HG03039 (cell line): ENCODE measurements at regions not wholly inside any gene's neighbourhood (a gene's known extent, or its start where the extent isn't known, plus 50 kb on each side); places are given as distances from the start of the nearest gene placed in this dataset.
"Not testable (repeated sequence)": the region's sequence is repeated elsewhere in the genome, so short reads cannot be mapped to it uniquely, and the experiment has no call there.

ENCODE experiments used
- ATAC-seq: cut with Tn5 transposase; IDR thresholded peaks from one replicate; pipeline ENCODE4 v1.9.1; 2021; ENCODE audit warnings: mild to moderate bottlenecking, moderate library complexity; ENCODE audit not compliant: unreplicated experiment

DNA sequence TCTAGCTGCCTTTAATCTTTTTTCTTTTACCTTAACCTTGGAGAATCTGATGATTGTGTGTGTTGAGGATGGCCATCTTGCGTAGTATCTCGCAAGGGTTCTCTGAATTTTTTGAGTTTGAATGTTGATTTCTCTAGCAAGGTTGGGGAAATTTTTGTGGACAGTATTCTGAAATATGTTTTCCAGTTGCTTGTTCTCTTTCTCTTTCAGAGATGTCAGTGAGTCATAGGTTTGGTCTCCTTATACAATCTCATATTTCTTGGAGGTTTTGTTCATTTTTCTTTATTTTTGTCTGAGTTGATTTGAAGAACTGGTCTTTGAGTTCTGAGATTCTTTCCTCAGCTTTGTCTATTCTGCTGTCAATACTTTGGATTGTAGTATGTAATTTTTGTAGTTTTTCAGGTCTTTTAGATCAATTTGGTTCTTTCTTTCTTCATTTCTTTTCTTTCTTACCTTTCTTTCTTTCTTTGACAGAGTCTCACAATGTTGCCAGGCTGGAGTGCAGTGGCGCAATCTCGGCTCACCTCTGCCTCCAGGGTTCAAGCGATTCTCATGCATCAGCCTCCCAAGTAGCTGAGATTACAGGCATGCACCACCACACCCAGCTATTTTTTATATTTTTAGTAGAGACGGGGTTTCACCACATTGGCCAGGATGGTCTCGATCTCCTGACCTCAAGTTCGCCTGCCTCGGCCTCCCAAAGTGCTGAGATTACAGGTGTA is 366.4 kb upstream of the RASGRP1 start:
- no peak for ATAC-seq

GRCh38 chr15:38941399-38941953 is 376.9 kb upstream of the RASGRP1 start:
- ATAC-seq, result no peak

GRCh38 chr15:38944536-38944935 is 379.9 kb upstream of the RASGRP1 start:
- no peak for ATAC-seq

DNA sequence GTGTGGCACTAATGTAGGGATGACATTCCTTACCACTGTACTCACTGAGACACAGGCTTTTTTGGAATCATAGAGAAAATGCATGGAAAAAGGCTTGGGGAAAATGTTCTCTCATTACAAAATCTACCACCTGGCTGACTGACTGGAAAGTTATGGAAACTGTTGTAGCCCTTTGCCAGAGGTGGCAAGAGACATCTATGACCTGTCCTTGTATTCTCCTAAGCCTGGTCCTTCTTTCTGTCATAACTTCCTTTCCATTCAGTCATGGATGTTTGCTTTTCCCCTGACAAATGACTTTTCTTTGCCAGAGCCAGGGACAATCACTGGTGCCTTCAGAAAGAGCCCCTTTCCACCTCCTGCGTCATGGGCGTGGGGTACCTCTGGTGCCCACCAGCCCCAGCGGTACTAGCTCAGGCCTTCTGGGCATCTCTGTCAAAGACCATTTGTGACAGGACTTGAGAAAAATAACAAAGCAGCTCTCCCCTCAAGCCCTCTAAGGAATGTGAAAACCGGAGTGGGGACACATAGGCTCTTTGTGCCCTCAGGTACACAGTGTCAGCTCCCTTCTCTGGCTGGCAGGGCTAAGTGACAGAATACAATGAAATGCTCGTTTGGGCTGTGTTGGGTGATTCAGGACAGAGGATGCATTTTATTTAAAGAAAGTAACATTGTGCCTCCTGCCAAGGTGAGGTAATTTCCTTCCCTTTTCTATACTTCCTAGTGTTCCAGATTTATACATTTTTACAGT is 381.1 kb upstream of the RASGRP1 start:
- no peak for ATAC-seq

DNA sequence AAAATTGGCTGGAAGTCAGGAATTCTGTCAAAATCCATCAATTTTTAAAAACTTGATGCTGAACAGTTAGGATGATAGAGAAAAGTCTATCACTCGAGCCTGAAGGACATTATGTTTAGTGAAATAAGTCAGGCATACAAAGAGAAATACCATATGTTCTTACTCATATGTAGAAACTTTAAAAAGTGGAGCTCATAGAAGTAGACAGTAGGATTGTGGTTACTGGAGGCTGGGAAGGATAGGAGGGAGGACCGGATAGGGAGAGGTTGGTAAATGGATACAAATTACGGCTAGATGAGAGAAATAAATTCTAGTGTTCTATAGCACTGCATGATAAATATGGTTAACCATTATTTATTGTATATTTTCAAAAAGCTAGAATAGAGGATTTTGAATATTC is 389.5 kb upstream of the RASGRP1 start:
- no peak for ATAC-seq

DNA sequence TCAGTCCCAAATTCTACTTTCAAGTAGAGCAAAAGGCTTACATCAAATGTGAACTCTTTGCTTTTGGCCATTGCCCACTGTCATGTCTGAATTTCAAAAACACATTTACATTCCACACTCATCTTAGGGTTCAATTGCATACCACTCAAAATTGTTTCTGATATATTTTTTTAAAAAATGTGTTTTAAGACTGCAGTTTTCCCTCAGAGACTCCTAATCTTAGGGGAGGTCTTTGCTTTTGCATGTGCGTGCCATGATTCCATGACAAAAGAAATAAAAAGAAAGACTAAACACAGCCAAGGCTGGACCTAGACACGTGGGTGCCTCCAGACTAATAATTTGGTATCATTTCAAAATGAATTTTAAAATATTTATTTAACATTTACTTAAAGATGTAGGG is 396.8 kb upstream of the RASGRP1 start:
- no peak for ATAC-seq

DNA sequence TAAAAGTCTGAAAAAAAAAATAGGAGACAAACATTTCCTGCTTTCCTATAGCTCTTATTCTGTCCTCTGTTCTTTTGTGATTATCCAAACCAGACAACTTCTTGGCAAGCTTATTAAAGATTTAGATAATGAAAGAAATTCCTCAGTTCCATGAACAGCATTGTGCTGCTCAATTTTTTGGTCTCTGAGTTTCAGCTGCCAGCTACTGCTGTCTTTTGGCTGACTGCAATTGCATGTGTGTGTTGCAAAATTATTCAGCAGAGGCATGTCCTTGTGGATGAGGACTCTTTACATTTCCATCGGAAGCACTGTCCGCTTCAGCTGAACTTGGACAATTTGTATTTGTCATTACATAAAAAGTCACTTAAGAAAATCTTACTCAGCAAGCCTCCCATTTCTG is 397.3 kb upstream of the RASGRP1 start:
- ATAC-seq, result no peak

DNA sequence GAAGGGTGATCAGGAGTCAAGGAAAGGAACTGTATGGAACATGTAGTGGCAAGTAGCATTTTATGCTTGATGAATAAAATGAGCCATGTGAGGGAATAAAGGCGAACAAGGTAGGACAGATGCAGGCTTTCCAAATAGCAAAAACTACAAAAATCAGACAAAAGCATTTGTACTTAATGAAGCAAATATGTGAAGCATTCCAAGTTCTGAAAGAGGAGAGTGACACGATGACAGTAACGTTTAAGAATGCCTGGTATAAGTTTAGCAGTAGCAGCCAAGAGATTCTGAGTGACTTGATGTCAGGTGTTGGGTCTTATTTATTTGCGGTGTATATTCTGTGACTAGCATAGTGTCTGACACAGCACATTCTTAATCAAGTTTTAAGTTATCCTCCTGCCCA is 408.2 kb upstream of the RASGRP1 start:
- no peak for ATAC-seq

DNA sequence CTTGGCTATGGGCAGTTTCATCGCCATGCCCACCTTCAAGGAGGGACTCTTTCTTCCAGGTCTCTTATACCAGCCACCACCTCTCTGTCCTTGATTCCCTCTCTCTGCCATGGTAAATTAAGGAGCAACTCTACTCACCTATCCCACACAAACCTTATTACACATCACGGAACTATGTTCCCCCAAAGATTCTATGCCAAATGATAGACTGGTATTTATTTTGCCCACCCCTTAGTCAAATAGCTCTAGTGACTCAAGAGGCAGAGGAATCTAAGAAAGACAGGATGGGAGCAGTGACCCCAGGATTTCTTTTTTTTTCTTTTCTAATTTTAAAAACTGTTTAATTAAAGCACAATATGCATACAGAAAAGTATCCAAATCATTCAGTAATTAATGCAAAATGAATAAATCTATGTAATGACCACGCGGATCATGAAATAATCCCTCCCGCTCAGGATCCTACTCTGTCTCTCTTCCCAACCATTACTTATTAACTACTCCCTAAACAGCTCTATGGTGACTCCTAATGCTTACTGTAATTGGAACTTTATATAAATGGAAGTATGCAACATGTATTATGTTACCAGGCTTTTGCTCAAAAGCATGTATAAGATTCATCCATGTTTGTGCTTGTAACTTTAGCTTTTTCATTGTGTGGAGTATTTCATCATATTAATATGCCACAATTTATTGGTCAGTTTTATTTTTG is 410.8 kb upstream of the RASGRP1 start:
- ATAC-seq, result no peak

GRCh38 chr15:38991126-38991525 is 426.5 kb upstream of the RASGRP1 start:
- ATAC-seq, result no peak

DNA sequence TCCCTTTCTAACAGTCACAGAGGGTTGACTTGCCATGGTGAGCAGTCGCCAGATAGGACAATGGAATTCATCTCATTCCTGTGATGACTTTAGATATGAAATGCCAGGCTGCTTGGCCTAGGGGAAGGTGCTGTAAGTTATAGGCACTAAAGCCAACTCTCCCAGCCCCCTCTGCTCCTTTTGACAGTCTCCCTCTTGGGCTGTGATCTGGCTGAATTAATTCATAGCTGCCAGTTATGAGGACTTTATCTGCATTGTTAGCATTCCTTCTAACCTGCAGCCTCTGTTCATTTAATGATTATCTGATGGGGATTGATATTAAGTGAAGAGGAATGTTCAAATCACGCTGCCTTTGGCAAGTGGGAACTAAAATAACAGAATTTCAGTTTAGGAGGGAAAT is 427.1 kb upstream of the RASGRP1 start:
- no peak for ATAC-seq

GRCh38 chr15:38992506-38992905 is 427.9 kb upstream of the RASGRP1 start:
- no peak for ATAC-seq

GRCh38 chr15:38992930-38993329 is 428.3 kb upstream of the RASGRP1 start:
- ATAC-seq, result no peak

- ATAC-seq, result no peak
These were observed 429.7 kb upstream of the RASGRP1 start for GRCh38 chr15:38994310-38994709.

GRCh38 chr15:38996111-38996631 is 431.6 kb upstream of the RASGRP1 start:
- no peak for ATAC-seq

GRCh38 chr15:38997841-38998240 is 433.2 kb upstream of the RASGRP1 start:
- ATAC-seq, result no peak

DNA sequence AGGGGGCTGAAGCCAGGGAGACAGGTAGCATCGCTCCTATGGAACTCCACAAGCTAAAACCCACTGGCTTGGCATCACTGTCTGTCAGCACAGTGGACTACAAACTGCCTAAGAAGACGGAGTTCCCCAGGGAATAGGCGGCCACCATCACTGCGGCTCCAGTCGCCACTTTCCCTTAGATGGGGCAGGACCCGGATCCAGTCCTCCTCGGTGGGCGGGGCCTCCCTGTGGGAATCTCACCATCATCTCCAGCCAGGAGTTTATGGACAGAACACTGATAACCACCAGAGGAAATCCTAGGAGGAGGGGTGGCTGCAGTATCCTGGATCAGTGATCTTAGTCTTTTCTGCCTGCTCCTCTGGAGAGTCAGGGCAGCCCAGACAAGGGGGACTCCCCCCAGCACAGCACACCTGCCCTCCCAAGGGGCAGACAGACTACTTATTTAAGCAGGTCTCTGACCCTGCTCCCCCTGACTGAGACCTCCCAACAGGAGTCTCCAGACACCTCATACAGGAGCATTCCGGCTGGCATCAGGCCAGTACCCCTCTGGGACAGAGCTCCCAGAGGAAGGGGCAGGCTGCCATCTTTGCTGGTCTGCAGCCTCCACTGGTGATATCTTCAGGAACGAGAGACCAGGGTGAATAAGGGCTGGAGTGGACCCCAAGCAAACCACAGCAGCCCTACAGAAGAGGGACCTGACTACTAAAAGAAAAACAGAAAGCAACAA is 435.6 kb upstream of the RASGRP1 start:
- no peak for ATAC-seq

DNA sequence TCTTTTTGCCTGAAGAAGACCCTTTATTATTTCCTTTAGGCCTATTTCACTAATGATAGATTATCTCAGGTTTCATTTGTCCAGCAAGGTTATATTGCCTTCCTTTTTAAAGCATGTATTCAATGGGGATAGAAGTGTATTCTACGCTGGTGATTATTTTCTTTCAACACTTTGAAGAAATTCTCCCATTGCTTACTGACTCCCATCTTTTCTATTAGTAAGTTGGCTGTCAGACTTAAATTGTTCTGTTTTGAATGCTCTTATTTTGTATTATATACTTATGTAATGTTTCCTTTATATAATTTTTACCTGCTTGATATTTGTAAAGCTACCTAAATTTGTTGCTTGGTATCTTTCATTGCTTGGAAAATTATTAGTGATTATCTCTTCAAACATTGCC is 445.1 kb upstream of the RASGRP1 start:
- ATAC-seq, result no peak

DNA sequence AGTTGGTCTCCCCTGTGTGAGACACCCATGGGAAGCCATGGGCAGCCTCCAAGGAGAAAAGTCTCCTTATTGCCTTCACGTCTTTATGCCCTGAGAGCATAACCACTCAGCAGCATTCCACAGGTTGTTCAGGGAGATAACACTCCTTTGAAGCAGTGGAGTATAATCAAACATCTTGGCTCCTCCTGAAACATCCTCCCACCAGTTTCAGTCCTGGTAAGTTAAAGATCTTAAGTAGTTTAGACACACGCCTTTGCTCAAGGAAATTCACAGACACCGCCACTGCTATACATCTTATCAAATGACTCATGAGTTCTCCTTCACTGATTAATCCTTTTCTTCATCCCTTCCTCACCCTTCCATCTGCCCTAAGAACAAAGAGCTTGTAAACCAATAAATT is 446.5 kb upstream of the RASGRP1 start:
- ATAC-seq, result not testable (repeated sequence)

DNA sequence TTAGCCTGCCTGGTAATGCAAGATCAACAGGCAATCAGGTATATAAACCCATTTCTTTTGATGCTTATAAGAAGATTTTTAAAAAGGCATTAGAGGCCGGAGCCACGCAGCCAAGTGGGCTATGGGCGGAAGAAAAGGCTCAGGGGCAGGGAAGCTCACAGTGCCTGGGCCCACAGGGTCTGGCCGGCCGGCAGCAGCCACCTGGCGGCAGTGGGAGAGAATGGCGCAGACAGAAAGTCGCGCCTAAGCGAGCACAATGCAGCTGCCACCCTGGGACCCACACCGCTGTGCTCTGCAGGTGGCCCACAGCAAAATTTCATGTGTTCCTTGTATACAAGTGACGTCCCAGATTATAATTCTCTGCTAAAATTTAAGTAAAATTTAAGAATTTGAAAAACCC is 448.6 kb upstream of the RASGRP1 start:
- no peak for ATAC-seq

- no peak for ATAC-seq
These were observed 450.1 kb upstream of the RASGRP1 start for GRCh38 chr15:39014682-39015081.
